ENCODE measurements at regions not wholly inside any gene's neighbourhood (a gene's known extent, or its start where the extent isn't known, plus 50 kb on each side); places are given as distances from the start of the nearest gene placed in this dataset.
A peak's percentile ranks its signal among the peaks of the same experiment; 100 is the strongest.
"Not testable (repeated sequence)": the region's sequence is repeated elsewhere in the genome, so short reads cannot be mapped to it uniquely, and the experiment has no call there.

DNA sequence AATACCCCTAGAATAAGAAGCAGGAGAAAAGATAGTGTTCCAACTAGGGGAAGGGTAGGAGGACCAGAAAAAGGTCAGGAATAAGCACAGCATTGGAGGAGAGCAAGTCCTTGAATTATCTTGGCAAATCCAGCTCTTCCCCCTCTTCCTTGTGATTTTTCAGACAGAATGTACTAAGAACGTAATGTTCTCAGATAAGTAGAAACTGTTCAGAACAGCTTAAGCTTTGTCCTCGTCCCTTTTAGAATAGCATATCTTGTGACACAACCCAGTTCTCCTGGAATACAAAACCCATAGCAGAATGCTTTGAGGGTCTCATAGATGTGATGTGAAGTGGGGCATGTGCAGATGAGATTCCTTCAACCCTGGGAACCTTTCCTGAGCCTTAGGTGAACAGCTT lies 97.4 kb downstream of the EMB start:
- TF ChIP-seq, protein P1, sequence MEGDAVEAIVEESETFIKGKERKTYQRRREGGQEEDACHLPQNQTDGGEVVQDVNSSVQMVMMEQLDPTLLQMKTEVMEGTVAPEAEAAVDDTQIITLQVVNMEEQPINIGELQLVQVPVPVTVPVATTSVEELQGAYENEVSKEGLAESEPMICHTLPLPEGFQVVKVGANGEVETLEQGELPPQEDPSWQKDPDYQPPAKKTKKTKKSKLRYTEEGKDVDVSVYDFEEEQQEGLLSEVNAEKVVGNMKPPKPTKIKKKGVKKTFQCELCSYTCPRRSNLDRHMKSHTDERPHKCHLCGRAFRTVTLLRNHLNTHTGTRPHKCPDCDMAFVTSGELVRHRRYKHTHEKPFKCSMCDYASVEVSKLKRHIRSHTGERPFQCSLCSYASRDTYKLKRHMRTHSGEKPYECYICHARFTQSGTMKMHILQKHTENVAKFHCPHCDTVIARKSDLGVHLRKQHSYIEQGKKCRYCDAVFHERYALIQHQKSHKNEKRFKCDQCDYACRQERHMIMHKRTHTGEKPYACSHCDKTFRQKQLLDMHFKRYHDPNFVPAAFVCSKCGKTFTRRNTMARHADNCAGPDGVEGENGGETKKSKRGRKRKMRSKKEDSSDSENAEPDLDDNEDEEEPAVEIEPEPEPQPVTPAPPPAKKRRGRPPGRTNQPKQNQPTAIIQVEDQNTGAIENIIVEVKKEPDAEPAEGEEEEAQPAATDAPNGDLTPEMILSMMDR (conservative IDR thresholded peaks at IDR 0.05; ENCODE audit: low read depth, low read length), result no peak
- H3K4me3 ChIP-seq (ENCODE audit: low read depth, low read length), result no peak overlapping the region
- no peak for DNase-seq (ENCODE audit: low read depth)

DNA sequence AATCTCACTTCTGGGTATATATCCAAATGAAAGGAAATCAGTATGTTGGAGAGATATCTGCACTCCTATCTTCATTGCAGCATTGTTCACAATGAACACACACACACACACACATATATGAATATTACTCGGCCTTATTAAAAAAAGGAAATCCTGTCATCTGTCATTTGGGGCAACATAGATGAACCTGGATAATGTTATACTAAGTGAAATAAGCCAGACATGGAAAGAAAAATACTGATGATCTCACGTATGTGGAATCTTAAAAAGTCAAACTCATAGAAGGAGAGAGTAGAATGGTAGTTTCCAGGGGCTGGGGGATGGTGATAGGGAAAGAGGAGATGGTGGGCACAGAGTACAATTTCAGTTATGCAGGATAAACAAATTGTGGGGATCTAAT lies 100.3 kb downstream of the EMB start:
- DNase-seq (ENCODE audit: low read depth), result no peak
- TF ChIP-seq, protein P1 (conservative IDR thresholded peaks at IDR 0.05; ENCODE audit: low read depth, low read length), result no peak
- no peak overlapping the region for H3K4me3 ChIP-seq (ENCODE audit: low read depth, low read length)

DNA sequence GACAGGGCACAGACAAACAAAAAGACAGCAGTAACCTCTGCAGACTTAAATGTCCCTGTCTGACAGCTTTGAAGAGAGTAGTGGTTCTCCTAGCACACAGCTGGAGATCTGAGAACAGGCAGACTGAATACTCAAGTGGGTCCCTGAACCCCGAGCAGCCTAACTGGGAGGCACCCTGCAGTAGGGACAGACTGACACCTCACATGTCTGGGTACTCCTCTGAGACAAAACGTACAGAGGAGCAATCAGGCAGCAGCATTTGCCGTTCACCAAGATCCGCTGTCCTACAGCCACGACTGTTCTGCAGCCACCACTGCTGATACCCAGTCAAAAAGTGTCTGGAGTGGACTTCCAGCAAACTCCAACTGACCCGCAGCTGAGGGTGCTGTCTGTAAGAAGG lies 110.5 kb downstream of the EMB start:
- DNase-seq (ENCODE audit: low read depth); H3K4me3 ChIP-seq (ENCODE audit: low read depth, low read length): not testable (repeated sequence)

DNA sequence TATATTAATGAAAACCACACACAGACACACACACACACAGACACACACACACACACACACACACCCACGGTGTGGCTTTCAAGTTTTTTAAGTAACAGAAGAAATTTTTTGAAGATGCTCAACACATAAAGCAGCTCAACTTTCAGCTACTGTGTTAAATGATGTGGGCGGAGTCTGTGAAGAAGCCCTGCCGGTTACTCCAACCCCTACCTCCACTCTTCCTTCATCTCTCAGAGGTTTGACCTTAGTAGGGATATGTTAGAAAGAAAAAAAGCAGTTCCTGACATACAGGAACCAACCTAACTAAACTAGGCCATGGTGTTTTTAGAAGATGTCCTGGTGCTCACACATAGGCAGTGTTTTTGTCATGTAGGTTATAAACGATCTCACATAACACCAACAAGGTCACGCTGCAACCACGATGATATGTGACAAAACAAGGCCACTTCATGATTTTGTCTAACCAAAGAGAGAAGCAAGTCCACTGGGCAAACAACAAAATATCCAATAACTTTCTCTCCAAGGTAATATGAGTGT lies 112.8 kb downstream of the EMB start:
- no peak for DNase-seq (ENCODE audit: low read depth)
- TF ChIP-seq, protein P1 (conservative IDR thresholded peaks at IDR 0.05; ENCODE audit: low read depth, low read length), result no peak
- H3K4me3 ChIP-seq (ENCODE audit: low read depth, low read length), result no peak overlapping the region

DNA sequence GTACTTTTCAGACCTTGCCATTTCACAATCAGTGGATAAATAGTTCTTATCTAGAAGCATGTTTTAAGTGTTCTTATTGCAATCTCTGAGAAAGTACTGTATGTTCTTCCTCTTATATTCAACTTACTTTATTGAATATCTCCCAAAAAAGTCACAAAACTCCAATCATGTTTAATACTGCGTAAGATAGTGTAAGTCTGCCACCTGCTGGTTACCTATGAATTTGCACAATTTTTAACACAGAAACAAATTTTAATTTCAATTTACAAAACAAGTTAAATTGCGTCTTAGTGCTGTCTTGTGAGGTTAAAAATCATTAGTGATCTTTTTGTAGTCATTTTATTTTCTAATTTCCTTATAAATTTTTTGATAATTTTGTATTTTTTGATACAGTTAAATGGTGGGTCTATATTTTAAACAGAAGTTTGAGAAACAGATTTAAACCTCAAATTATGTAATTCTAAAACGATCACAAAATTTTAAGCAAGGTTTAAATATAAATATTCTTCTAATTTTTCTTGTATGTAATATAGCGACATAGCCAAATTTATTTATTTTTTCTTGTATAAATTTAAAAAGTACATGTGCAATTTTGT lies 115.8 kb downstream of the EMB start:
- no peak overlapping the region for H3K4me3 ChIP-seq (ENCODE audit: low read depth, low read length)
- DNase-seq (ENCODE audit: low read depth), result peak; percentile 53
- TF ChIP-seq, protein P1 (conservative IDR thresholded peaks at IDR 0.05; ENCODE audit: low read depth, low read length), result peak; percentile 70

DNA sequence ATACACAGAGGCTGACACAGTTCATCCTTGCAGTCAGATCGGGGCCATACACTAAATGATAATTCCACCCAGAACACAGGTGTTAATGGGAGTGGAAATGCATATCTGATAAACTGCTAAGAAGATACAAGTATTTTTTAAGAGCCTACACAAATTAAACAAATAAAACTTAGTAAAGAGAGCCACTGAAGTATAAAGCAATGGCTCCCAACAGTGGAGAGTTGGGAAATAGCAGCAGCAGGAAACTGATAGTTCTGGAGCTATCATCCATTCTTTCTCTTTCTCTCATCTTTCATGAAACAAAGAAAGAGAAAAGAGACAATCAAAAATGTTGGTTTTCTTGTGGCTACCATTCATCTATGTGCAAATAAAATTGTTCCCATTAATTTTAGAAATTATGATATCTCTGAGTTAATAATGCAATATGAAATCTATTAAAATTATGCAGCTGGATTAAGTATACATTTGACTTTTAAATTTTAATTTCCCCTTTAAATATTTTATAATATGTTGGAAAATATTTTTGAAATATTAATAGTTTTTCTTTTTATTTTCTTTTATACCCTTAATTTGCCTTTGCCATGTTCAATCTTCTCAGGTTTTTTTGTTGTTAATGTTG lies 120.8 kb downstream of the EMB start:
- TF ChIP-seq, protein P1 (conservative IDR thresholded peaks at IDR 0.05; ENCODE audit: low read depth, low read length), result no peak
- no peak for DNase-seq (ENCODE audit: low read depth)
- no peak overlapping the region for H3K4me3 ChIP-seq (ENCODE audit: low read depth, low read length)

DNA sequence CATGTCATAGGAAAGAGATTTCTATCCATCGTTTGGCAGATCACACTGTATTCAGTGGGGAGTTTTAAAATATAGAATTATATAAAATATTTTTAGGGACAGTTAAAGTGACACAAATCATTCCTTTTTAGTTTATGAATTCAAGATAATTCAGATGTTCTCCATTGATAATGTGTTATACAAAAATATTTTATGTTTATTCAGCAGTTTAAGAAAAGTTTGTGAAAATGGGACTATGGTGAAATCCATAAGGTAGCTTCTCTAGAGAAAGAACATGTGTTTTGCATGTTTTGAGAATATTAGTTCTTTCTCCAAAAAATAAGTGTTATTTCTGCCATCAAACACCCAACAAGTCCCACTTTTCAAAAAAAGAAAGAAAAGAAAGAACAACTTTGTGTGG lies 122.9 kb downstream of the EMB start:
- no peak for DNase-seq (ENCODE audit: low read depth)
- TF ChIP-seq, protein P1 (conservative IDR thresholded peaks at IDR 0.05; ENCODE audit: low read depth, low read length), result no peak
- H3K4me3 ChIP-seq (ENCODE audit: low read depth, low read length), result no peak overlapping the region

DNA sequence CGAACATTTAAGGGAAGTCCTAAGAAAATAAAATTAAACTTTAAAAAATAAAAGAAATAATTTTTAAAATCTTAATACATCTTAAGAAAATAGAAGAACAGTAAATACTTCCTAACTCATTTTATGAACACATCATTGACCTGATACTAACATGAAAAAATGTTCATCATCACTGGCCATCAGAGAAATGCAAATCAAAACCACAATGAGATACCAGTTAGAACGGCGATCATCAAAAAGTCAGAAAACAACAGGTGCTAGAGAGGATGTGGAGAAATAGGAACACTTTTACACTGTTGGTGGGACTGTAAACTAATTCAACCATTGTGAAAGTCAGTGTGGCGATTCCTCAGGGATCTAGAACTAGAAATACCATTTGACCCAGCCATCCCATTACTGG lies 134.6 kb downstream of the EMB start:
- H3K4me3 ChIP-seq (ENCODE audit: low read depth, low read length); DNase-seq (ENCODE audit: low read depth): not testable (repeated sequence)
